SKM-1 treated with dmso at 0.1 percent for 144 hours (cell line): ENCODE measurements at regions not wholly inside any gene's neighbourhood (a gene's known extent, or its start where the extent isn't known, plus 50 kb on each side); places are given as distances from the start of the nearest gene placed in this dataset.
"Not testable (repeated sequence)": the region's sequence is repeated elsewhere in the genome, so short reads cannot be mapped to it uniquely, and the experiment has no call there.

Experiments used
- DNase-seq: peaks from one replicate; lab custom pipeline; 2025; ENCODE audit not compliant: unreplicated experiment; lab: John Stamatoyannopoulos, UW

DNA sequence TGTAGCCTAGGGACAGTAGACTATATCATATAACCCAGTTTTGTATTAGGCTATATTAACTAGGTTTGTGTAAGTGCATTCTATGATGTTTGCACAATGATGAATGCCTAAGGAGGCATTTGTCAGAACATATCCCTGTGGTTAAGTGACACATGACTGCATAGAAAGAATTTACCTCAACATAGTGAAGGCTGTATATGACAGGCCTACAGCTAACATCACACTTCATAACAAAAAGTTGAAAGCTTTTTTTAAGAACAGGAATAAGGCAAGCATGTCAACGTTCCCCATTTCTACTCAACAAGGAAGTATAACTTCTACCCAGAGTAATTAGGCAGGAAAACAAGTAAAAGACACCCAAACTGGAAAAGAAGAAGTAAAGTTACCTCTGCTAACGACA lies 165.9 kb upstream of the NDST4 start:
- DNase-seq = peak; percentile 53

DNA sequence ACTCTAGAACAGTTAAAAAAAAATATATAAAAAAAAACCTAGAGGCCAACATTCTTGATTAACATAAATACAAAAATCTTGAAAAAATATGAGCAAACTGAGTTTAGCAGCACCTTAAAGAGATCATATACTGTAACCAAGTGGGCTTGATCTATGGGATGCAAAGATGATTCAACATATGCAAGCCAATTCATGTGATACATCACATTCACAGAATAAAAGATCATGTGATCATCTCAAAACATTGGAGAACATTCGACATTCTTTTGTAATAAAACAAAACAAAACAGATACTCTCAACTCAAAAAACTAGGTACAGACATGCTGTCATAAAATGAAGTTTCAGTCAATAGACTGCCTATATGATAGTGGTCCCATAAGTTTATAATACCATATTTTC lies 165.4 kb upstream of the NDST4 start:
- DNase-seq = no peak

GRCh38 chr4:115275615-115276014 lies 162.2 kb upstream of the NDST4 start:
- peak; percentile 25 for DNase-seq

DNA sequence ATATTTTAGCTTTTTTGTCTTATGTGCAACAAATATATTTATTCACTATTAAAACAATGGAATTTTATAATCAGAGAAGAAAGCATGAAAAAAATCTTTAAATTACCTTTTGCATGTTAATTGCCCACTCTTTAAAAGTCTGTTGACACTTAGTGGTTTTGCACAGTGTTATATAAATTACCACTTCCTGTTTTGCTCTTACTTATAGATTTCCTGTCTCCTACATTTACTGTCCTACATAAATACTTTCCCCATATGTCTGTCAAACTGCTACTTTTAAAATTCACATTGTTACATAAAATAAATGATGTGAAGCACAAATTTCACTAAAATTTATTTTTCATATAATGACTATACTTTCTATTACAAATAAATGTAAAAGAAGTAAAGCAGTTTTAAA lies 161.1 kb upstream of the NDST4 start:
- peak; percentile 79 for DNase-seq

GRCh38 chr4:115272594-115272993 lies 159.2 kb upstream of the NDST4 start:
- DNase-seq = no peak

- peak; percentile 25 for DNase-seq
Measured at GRCh38 chr4:115272185-115272584, 158.8 kb upstream of the NDST4 start.

DNA sequence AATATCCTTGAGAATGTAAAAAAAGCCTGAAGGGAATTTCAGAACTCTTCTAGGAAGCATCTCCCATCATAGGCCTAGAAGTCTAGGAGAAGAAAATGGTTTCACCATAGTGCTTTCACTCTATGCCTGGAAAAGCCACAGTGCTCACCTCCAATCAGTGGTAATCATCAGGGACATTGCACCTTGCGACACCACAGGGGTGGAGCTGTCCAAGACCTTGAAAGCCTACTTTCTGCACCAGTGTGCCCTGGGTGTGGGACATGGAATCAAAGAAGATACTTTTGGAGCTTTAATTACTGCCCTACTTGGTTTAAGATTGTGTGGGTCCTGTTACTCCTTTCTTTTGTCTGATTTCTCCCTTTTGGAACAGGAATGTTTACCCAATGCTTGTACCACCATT lies 146.8 kb upstream of the NDST4 start:
- DNase-seq = no peak

GRCh38 chr4:115259642-115260041 lies 146.2 kb upstream of the NDST4 start:
- peak; percentile 9 for DNase-seq

DNA sequence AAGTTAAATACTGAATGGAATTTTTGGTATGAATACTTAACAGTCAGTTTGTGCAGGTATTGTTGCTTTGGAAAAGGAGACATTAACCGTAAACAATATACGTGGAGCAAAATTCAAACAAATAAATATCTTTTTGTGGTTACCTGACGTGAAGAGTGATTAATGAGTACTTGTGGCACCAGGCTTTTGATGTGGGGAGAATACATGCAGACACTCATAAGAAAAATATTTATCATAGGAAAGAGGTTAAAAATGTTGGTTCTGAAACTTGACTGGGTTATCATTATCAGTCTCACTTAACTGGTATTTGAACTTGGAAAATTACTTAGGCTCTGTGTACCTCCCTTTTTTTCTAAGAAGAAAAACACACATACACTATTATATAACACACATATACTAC lies 136.4 kb upstream of the NDST4 start:
- DNase-seq = no peak

DNA sequence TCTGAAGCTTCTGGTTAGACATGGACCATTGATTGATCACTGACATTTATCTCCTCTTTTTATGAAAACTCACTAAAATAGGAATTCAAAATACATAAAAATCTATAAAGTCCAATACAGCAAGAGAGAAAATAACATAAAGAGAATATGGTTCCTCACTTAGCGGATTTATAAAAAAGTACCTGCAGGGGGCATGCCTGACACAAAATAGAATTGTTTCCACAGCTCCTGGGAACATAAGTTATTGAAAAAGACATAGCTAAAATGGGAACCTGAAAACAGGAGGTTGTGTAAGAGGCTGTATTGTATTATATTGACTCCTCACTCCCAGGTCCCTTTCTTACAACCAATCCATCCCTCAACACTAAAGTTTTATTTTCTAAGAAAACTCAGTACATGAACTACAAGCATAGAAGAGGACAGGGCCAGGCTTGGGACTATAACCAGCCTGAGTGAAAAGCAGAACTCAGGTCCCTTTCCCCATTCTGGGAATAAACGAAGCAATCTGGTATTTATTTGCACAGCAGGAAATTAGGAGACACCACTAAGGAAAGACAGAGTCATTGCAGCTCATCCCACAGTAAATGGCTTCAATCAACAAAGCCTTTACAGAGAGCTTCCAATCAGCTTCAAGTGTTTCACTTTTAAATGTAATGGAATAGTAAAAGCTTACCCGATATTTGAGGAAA lies 121.1 kb upstream of the NDST4 start:
- DNase-seq = peak; percentile 76

GRCh38 chr4:115233600-115233999 lies 120.2 kb upstream of the NDST4 start:
- no peak for DNase-seq

- no peak for DNase-seq
Measured at GRCh38 chr4:115229873-115230272, 116.5 kb upstream of the NDST4 start.

- DNase-seq = no peak
Measured at GRCh38 chr4:115228851-115229250, 115.4 kb upstream of the NDST4 start.

- DNase-seq = no peak
Measured at GRCh38 chr4:115222061-115222460, 108.6 kb upstream of the NDST4 start.

DNA sequence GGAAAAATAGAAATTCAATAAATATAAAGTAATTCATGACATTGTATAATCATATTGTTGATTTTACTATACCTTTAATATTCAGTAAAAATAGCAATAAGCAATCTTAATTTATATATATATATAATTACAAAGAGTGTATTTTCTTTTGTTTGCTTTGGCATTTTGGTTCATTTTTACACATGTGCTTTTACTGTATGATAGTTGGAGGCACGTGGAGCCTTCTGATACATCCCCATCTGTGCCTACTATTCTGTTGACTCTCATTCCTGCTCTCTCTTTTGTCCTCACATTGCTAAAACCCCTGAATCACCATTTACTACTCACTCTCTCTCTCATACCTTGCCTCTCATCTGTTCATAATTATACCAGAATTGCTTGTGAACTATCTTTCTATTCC lies 106.4 kb upstream of the NDST4 start:
- no peak for DNase-seq

DNA sequence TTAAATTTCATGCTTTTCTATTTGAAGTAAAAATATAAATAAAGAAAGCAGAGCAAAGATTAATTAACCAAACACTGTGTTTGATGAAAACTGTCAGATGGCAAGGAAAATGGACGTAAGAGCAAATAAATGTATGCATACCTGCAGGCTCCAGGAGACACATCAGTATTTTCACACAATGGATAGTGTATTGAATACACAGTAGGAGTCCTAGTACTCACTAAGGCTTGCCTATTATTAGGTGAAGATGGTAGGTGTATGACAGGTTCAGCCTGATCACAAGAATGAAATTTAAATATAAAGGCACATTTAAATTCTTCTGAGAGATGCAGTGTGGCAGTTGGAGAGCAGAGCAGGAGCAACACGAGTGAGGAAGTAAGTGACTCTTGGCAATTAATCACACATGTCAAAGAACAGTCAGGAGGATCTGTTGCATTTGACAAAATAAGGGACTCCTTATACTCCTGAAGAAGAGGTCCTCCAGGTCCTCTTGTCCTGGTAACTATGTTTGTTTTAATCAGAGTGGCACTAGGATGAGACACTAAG lies 106.0 kb upstream of the NDST4 start:
- no peak for DNase-seq

DNA sequence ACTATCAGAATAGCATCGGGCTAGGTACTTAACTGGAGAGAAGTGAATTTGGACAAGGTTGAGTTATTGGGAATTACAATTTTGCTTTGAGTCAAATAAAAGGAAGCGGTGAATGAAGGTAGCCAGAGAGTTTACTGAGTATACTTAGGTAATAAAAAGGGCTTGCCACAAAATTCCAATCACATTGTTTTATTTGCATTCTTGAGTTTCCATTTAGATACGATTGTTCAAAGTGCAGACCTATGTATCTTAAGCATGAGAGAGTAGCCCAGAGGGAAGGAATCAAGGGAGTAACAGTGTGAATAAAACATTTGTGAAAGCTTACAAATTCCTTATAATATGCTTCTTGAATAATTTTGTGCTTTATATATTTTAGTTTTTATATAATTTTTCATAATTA lies 102.5 kb upstream of the NDST4 start:
- DNase-seq = no peak

GRCh38 chr4:115213716-115214115 lies 100.3 kb upstream of the NDST4 start:
- DNase-seq = no peak

DNA sequence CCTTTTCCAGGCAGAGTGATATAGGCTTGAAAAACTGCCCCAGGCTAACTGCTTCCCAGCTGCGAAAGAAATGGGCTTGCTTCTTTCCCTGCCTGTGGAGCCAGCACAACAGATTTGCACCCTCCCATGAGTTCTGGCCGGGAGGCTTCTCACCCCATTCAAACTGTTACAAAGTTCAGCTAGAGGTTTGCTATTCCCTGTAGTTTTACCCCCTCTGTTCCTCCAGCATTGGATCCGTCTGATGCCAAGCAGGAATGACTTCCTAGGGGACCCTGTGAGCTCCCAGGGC lies 87.6 kb upstream of the NDST4 start:
- no peak for DNase-seq

GRCh38 chr4:115200201-115201041 lies 87.0 kb upstream of the NDST4 start:
- DNase-seq = not testable (repeated sequence)

- not testable (repeated sequence) for DNase-seq
Measured at GRCh38 chr4:115194612-115195011, 81.2 kb upstream of the NDST4 start.

GRCh38 chr4:115190529-115190928 lies 77.1 kb upstream of the NDST4 start:
- no peak for DNase-seq
